CD8-positive, alpha-beta memory T cell (primary cell): ENCODE measurements at regions not wholly inside any gene's neighbourhood (a gene's known extent, or its start where the extent isn't known, plus 50 kb on each side); places are given as distances from the start of the nearest gene placed in this dataset.

ENCODE experiments used
- CTCF ChIA-PET: fragments of 350-600 bp; sonication (Branson Sonifier 250); formaldehyde crosslinking; loops from one replicate; lab custom pipeline; 2021; ENCODE audit warnings: antibody characterized with exemption; lab: Charles Lee
- POLR2A ChIA-PET: fragments of 350-600 bp; sonication (Branson Sonifier 250); formaldehyde crosslinking; loops from one replicate; lab custom pipeline; 2021; ENCODE audit warnings: antibody characterized with exemption; lab: Charles Lee
- DNase-seq, 5 donors: peaks; one replicate each; pipeline versions ENCODE4 v3.0.0 to v3.0.0-alpha.2; 2020 to 2022; ENCODE audit warnings: mixed read lengths in 1 of 5
- H3K27ac ChIP-seq: one replicate; pipeline ENCODE4 v1.7.0; 2013; ENCODE audit warnings: low read depth, mild to moderate bottlenecking, low read length, moderate library complexity
- H3K27me3 ChIP-seq: 2 replicates; pipeline ENCODE4 v1.7.0; 2013; ENCODE audit warnings: low read length, mild to moderate bottlenecking; ENCODE audit not compliant: insufficient read depth, poor library complexity, severe bottlenecking
- H3K36me3 ChIP-seq: 2 replicates; pipeline ENCODE4 v1.7.0; 2013; ENCODE audit warnings: mild to moderate bottlenecking, low read length, moderate library complexity; ENCODE audit not compliant: insufficient read depth
- H3K4me1 ChIP-seq: 2 replicates; pipeline ENCODE4 v1.7.0; 2013; ENCODE audit warnings: mild to moderate bottlenecking, low read length, moderate library complexity; ENCODE audit not compliant: insufficient read depth
- H3K4me3 ChIP-seq: 2 replicates; pipeline ENCODE4 v1.7.0; 2013; ENCODE audit warnings: mild to moderate bottlenecking, low read length
- H3K9me3 ChIP-seq: 2 replicates; pipeline ENCODE4 v1.7.0; 2013; ENCODE audit warnings: mild to moderate bottlenecking, low read length
- H3K27ac Mint-ChIP-seq, 8 donors: one replicate each; pipeline ENCODE4 v1.8.0; 2020 to 2021; ENCODE audit warnings: mixed read lengths in 8 of 8, mild to moderate bottlenecking in 6 of 8, inconsistent platforms in 3 of 8, moderate library complexity in 3 of 8
- H3K27me3 Mint-ChIP-seq, 2 donors: one replicate each; pipeline ENCODE4 v1.8.0; 2020 to 2021; ENCODE audit warnings: mixed read lengths in 2 of 2, mild to moderate bottlenecking in 1 of 2, moderate library complexity in 1 of 2
- H3K36me3 Mint-ChIP-seq, 3 donors: one replicate each; pipeline ENCODE4 v1.8.0; 2020 to 2021; ENCODE audit warnings: mixed read lengths in 3 of 3, inconsistent platforms in 1 of 3, mild to moderate bottlenecking in 1 of 3
- H3K4me1 Mint-ChIP-seq, 3 donors: one replicate each; pipeline ENCODE4 v1.8.0; 2020 to 2021; ENCODE audit warnings: mixed read lengths in 3 of 3, inconsistent platforms in 1 of 3, mild to moderate bottlenecking in 1 of 3
- H3K4me3 Mint-ChIP-seq, 7 donors: one replicate each; pipeline ENCODE4 v1.8.0; 2020 to 2021; ENCODE audit warnings: mixed read lengths in 7 of 7, mild to moderate bottlenecking in 6 of 7, moderate library complexity in 4 of 7, inconsistent platforms in 2 of 7
- H3K9me3 Mint-ChIP-seq, 5 donors: one replicate each; pipeline ENCODE4 v1.8.0; 2020 to 2022; ENCODE audit warnings: mixed read lengths in 5 of 5, mild to moderate bottlenecking in 3 of 5, moderate library complexity in 2 of 5, inconsistent platforms in 1 of 5

DNA sequence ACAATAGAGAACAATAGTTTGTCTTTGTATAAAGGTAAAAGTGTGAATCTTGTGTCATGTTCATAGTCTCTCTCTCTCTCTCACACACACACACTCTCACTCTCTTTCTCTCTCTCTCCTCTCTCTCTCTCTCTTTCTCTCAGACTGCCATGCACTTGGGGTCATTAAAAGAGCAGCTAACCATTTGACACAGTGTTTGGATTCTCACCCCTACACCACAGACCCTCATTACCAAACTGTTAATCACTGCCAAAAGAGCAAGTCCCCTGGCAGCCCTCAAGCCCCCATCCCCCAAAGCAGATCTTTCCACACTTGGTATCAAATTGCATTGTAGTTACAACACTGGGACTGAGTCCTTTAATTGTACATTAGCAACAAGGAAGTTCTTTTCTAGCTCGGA, 305.8 kb upstream of the RSPO3 start:
- ChIA-PET CTCF (no interaction called here), POLR2A (no interaction called here)
- DNase-seq: no peak
- no peak overlapping the region for H3K27ac ChIP-seq
- no peak overlapping the region for H3K4me3 ChIP-seq
- H3K9me3 Mint-ChIP-seq: peaks cover 0 to 3% (median 0%) of the 10 kb centered on the region in 5 donors
- no peaks in the 10 kb centered on the region for H3K36me3 ChIP-seq
- H3K9me3 ChIP-seq: no peaks in the 10 kb centered on the region
- H3K27me3 Mint-ChIP-seq: no peaks in the 10 kb centered on the region
- H3K27ac Mint-ChIP-seq: no peak overlapping the region
- no peaks in the 10 kb centered on the region for H3K36me3 Mint-ChIP-seq
- H3K4me3 Mint-ChIP-seq: no peak overlapping the region
- H3K27me3 ChIP-seq: no peaks in the 10 kb centered on the region
- H3K4me1 Mint-ChIP-seq: no peaks in the 10 kb centered on the region
- no peaks in the 10 kb centered on the region for H3K4me1 ChIP-seq

DNA sequence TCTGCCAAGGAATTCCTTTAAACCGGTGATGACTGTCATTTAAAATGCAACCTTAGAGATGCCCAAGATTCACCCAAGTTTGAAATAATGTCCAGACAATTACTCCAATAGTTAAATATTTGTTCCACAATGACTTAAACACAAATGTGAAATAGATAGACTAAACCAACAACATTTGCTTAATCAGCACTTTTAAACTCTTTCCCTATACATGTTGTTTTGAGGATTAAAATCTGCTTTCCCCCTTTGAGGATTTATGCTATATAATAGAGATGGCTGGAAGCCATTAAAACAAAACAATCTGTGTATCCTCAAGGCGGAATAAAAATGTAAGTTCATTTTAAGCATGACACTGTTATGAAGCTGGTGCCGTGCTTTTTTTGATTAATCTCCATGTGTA, 297.8 kb upstream of the RSPO3 start:
- Histone ChIP-seq H3K36me3 (no peaks in the 10 kb centered on the region), H3K4me3 (no peak overlapping the region), H3K4me1 (no peaks in the 10 kb centered on the region), H3K9me3 (no peaks in the 10 kb centered on the region), H3K27ac (no peak overlapping the region), H3K27me3 (no peaks in the 10 kb centered on the region)
- DNase-seq: no peak
- Mint-ChIP-seq H3K36me3 (no peaks in the 10 kb centered on the region), H3K4me3 (no peak overlapping the region), H3K9me3 (peaks cover 0 to 2% (median 0%) of the 10 kb centered on the region in 5 donors), H3K27me3 (no peaks in the 10 kb centered on the region), H3K4me1 (no peaks in the 10 kb centered on the region), H3K27ac (no peak overlapping the region)
- ChIA-PET CTCF (no interaction called here), POLR2A (no interaction called here)

DNA sequence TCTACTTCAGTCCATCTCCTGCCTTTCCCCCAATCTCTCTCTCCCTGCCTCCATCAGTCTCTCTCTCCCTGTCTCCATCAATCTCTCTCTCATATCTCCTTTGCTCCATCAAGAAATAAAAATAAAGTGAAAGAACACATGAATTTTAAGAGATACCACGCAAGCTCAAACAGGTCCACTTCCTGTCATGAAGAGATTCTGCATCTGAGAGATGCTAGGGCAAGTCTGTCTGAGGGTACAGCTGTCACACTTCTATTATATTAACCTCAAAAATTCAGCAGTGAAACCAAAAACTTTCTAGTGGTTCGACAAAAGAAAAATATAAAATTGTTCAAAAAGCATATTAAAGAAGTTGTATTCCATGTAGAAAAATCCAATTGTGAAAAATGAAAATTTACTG, 296.8 kb upstream of the RSPO3 start:
- no peaks in the 10 kb centered on the region for H3K4me1 Mint-ChIP-seq

DNA sequence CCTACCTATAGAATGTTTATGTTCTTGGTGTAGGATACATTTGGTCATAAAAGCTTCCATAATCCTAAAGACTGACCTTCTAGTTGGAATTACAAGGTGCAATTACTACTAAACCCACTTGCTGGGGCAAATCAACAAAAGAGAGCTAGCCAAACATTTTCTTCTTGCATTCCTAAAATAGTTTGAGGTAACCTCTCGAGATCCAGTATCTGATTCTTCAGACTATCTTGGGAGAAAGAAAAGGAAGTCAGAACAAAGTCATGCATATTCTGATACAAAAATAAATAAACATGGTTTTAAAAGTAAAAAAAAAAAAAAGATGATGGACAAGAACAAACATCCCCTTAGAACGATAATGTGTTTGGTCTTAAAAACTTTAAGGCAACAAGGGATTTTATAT, 294.2 kb upstream of the RSPO3 start:
- Histone ChIP-seq H3K27me3 (no peaks in the 10 kb centered on the region), H3K9me3 (no peaks in the 10 kb centered on the region), H3K36me3 (no peaks in the 10 kb centered on the region), H3K4me1 (no peaks in the 10 kb centered on the region), H3K27ac (no peak overlapping the region), H3K4me3 (no peak overlapping the region)
- H3K27me3 Mint-ChIP-seq: no peaks in the 10 kb centered on the region
- H3K36me3 Mint-ChIP-seq: no peaks in the 10 kb centered on the region
- H3K4me1 Mint-ChIP-seq: no peaks in the 10 kb centered on the region
- DNase-seq: no peak
- CTCF ChIA-PET: no interaction called here
- peaks cover 0 to 2% (median 0%) of the 10 kb centered on the region in 5 donors for H3K9me3 Mint-ChIP-seq
- POLR2A ChIA-PET: no interaction called here
- no peak overlapping the region for H3K4me3 Mint-ChIP-seq
- no peak overlapping the region for H3K27ac Mint-ChIP-seq

More for the DNA sequence above, 296.8 kb upstream of the RSPO3 start:
- Histone ChIP-seq H3K4me3 (no peak overlapping the region), H3K36me3 (no peaks in the 10 kb centered on the region), H3K4me1 (no peaks in the 10 kb centered on the region), H3K9me3 (no peaks in the 10 kb centered on the region), H3K27ac (no peak overlapping the region), H3K27me3 (no peaks in the 10 kb centered on the region)
- Mint-ChIP-seq H3K27ac (no peak overlapping the region), H3K36me3 (no peaks in the 10 kb centered on the region), H3K27me3 (no peaks in the 10 kb centered on the region), H3K4me3 (no peak overlapping the region), H3K9me3 (peaks cover 0 to 2% (median 0%) of the 10 kb centered on the region in 5 donors)
- CTCF ChIA-PET: no interaction called here
- no peak for DNase-seq
- POLR2A ChIA-PET: no interaction called here

DNA sequence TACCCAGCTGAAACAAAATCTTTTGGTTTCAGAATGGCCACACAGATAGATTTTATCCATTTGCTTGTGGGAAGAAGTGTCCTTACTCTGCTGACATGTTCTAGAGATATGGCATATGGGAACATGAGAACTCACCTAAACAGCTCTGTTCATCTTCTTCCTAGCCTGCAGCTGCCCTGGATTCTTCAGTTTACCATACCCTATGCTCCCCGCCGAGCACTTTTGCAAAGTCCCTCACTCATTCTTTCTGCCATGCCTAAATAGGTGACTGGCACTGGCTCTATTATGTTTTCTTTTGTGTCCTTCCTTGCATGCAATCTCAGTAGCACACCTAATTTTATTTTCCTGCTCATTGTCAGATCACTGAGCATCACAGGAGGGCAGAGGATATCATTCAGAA, 293.7 kb upstream of the RSPO3 start:
- no peaks in the 10 kb centered on the region for H3K27me3 Mint-ChIP-seq
- Histone ChIP-seq H3K27me3 (no peaks in the 10 kb centered on the region), H3K36me3 (no peaks in the 10 kb centered on the region), H3K27ac (no peak overlapping the region), H3K9me3 (no peaks in the 10 kb centered on the region), H3K4me3 (no peak overlapping the region), H3K4me1 (no peaks in the 10 kb centered on the region)
- H3K4me1 Mint-ChIP-seq: no peaks in the 10 kb centered on the region
- H3K27ac Mint-ChIP-seq: peak overlapping the region in 1 of 8 donors; percentile 69
- H3K4me3 Mint-ChIP-seq: no peak overlapping the region
- DNase-seq: no peak
- H3K36me3 Mint-ChIP-seq: no peaks in the 10 kb centered on the region
- CTCF ChIA-PET: no interaction called here
- POLR2A ChIA-PET: no interaction called here
- H3K9me3 Mint-ChIP-seq: peaks cover 0 to under 1% (median 0%) of the 10 kb centered on the region in 5 donors

DNA sequence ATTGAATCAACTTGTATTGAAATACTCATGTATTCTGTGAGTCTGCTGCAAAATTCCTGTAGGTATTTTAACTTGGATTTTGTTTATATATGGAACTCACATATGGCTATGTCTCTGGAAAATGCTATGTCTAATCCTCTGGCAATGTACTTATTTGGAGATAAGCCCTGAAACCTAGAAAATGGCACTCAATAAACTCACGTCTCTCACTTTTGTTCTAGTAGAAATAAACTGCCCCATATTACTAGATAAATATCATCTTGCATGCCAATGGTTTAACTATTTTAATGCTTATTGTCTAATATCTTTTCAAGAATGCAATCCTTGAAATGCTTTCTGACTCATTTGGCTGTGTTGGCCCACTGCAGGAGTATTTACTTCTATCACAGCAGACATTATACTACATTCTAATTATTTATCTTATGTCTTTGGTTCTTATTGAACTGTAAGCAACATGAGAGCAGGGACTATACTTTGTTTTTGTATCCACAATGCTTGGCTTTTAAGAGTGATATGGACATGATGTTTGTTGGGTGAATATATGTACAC, 292.2 kb upstream of the RSPO3 start:
- Histone ChIP-seq H3K27me3 (no peaks in the 10 kb centered on the region), H3K9me3 (no peaks in the 10 kb centered on the region), H3K36me3 (no peaks in the 10 kb centered on the region), H3K4me1 (no peaks in the 10 kb centered on the region), H3K4me3 (no peak overlapping the region), H3K27ac (no peak overlapping the region)
- no peak overlapping the region for H3K27ac Mint-ChIP-seq
- H3K36me3 Mint-ChIP-seq: no peaks in the 10 kb centered on the region
- ChIA-PET POLR2A (no interaction called here), CTCF (no interaction called here)
- H3K9me3 Mint-ChIP-seq: no peaks in the 10 kb centered on the region
- H3K4me3 Mint-ChIP-seq: no peak overlapping the region
- no peaks in the 10 kb centered on the region for H3K4me1 Mint-ChIP-seq
- H3K27me3 Mint-ChIP-seq: no peaks in the 10 kb centered on the region
- DNase-seq: no peak

DNA sequence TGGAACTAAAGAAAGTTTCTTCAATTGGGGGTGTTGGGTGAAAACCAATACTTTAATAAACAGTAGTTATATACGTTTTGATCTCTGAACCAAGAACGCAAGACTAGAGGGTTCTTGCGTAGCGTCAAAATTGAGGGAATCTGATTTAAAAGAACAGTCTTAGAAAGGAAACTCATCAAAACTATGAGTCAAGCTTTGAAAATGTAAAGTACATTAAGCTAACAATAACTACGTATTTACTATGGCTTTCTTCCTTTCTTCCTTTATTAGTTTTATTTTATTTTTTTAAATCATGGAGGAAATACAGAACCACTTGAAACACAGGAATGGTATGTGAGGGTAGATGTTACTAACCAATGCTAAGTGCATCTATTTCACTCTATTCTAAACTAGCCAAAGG, 287.0 kb upstream of the RSPO3 start:
- Mint-ChIP-seq H3K4me3 (no peak overlapping the region), H3K4me1 (no peaks in the 10 kb centered on the region), H3K36me3 (no peaks in the 10 kb centered on the region), H3K27me3 (peaks cover 0 to 4% of the 10 kb centered on the region in 2 donors), H3K27ac (no peak overlapping the region), H3K9me3 (peaks cover 0 to 6% (median 0%) of the 10 kb centered on the region in 5 donors)
- no peak overlapping the region for H3K27ac ChIP-seq
- no peaks in the 10 kb centered on the region for H3K4me1 ChIP-seq
- DNase-seq: no peak
- POLR2A ChIA-PET: no interaction called here
- no peaks in the 10 kb centered on the region for H3K36me3 ChIP-seq
- H3K9me3 ChIP-seq: no peaks in the 10 kb centered on the region
- H3K27me3 ChIP-seq: no peaks in the 10 kb centered on the region
- H3K4me3 ChIP-seq: no peak overlapping the region
- CTCF ChIA-PET: no interaction called here

DNA sequence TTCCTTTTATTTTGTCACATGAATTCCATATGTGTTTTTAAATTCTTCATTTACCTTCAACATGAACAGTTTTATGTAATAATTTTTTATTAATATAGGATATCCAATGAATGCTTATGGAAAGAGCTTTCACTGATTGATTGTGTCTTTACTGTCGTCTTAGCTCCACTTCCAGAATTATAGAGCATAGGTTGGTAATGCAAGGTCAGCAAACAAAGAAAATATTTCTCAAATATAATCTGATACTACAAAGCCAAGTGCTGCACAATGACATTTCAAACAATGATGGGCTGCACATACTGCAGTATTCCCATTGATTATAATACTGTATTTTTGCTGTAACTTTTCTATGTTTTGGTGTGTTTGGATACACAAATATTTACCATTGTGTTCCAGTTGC, 275.7 kb upstream of the RSPO3 start:
- no peaks in the 10 kb centered on the region for H3K36me3 Mint-ChIP-seq
- Histone ChIP-seq H3K4me3 (no peak overlapping the region), H3K4me1 (no peaks in the 10 kb centered on the region), H3K27ac (no peak overlapping the region), H3K36me3 (no peaks in the 10 kb centered on the region), H3K9me3 (no peaks in the 10 kb centered on the region), H3K27me3 (no peaks in the 10 kb centered on the region)
- H3K27me3 Mint-ChIP-seq: peaks cover 0 to 2% of the 10 kb centered on the region in 2 donors
- H3K27ac Mint-ChIP-seq: no peak overlapping the region
- H3K4me3 Mint-ChIP-seq: no peak overlapping the region
- ChIA-PET POLR2A (no interaction called here), CTCF (no interaction called here)
- no peak for DNase-seq
- H3K9me3 Mint-ChIP-seq: peaks cover 0 to 4% (median 0%) of the 10 kb centered on the region in 5 donors
- H3K4me1 Mint-ChIP-seq: no peaks in the 10 kb centered on the region

DNA sequence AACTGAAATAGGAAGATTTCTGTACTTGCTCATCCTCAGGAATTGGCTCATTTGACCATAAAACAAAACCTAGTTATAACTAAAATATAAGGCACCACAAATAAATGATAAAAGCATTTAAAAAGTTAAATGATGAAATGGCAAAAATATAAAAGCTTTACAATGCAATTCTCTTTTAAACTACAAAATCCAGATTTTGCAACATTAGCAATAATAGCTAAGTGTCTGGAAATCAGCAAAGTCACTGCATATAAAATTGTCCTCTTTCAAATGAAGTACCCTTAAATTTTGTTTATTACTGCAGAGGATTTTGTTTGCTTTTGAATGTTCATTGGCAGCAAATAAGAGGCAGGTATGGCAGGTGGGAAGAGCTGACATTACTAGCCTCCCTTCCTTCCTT, 270.4 kb upstream of the RSPO3 start:
- H3K9me3 ChIP-seq: no peaks in the 10 kb centered on the region
- H3K4me1 Mint-ChIP-seq: no peaks in the 10 kb centered on the region
- no peaks in the 10 kb centered on the region for H3K36me3 ChIP-seq
- no peaks in the 10 kb centered on the region for H3K27me3 Mint-ChIP-seq
- no peak overlapping the region for H3K27ac ChIP-seq
- CTCF ChIA-PET: no interaction called here
- no peak overlapping the region for H3K4me3 ChIP-seq
- no peaks in the 10 kb centered on the region for H3K36me3 Mint-ChIP-seq
- H3K4me3 Mint-ChIP-seq: no peak overlapping the region
- H3K27me3 ChIP-seq: no peaks in the 10 kb centered on the region
- no peak for DNase-seq
- POLR2A ChIA-PET: no interaction called here
- H3K9me3 Mint-ChIP-seq: peaks cover 0 to 3% (median 0%) of the 10 kb centered on the region in 5 donors
- H3K27ac Mint-ChIP-seq: no peak overlapping the region
- no peaks in the 10 kb centered on the region for H3K4me1 ChIP-seq
